H9 (cell line): ENCODE measurements at regions not wholly inside any gene's neighbourhood (a gene's known extent, or its start where the extent isn't known, plus 50 kb on each side); places are given as distances from the start of the nearest gene placed in this dataset.

Experiments used
- DNase-seq: peaks from one replicate; pipeline ENCODE4 v3.0.0-alpha.2; 2017
- H2AFZ ChIP-seq: one replicate; pipeline ENCODE4 v1.6.1; 2013; ENCODE audit warnings: mild to moderate bottlenecking, low read length, control low read depth, moderate library complexity
- H2AK5ac ChIP-seq: 2 replicates; pipeline ENCODE4 v1.6.1; 2013; ENCODE audit warnings: low read length, control low read depth, mixed read lengths; ENCODE audit not compliant: insufficient read length
- H2BK120ac ChIP-seq: one replicate; pipeline ENCODE4 v1.6.1; 2013; ENCODE audit warnings: low read depth, mild to moderate bottlenecking, low read length, control low read depth, inconsistent platforms; ENCODE audit not compliant: poor library complexity, severe bottlenecking
- H2BK12ac ChIP-seq: 2 replicates; pipeline ENCODE4 v1.6.1; 2013; ENCODE audit warnings: low read length, control low read depth, mixed read lengths, low read depth; ENCODE audit not compliant: insufficient read length
- H2BK15ac ChIP-seq: 2 replicates; pipeline ENCODE4 v1.6.1; 2013; ENCODE audit warnings: low read depth, low read length, control low read depth
- H2BK20ac ChIP-seq: one replicate; pipeline ENCODE4 v1.6.1; 2013; ENCODE audit warnings: low read depth, mild to moderate bottlenecking, low read length, control low read depth, inconsistent platforms; ENCODE audit not compliant: poor library complexity, severe bottlenecking
- H2BK5ac ChIP-seq: 2 replicates; pipeline ENCODE4 v1.6.1; 2013; ENCODE audit warnings: low read length, control low read depth, mixed read lengths; ENCODE audit not compliant: insufficient read length
- H3K14ac ChIP-seq: 2 replicates; pipeline ENCODE4 v1.6.1; 2013; ENCODE audit warnings: low read length, control low read depth; ENCODE audit not compliant: insufficient read depth
- H3K18ac ChIP-seq: 2 replicates; pipeline ENCODE4 v1.6.1; 2013; ENCODE audit warnings: low read depth, mild to moderate bottlenecking, mixed read lengths, low read length, control low read depth; ENCODE audit not compliant: insufficient read length
- H3K23ac ChIP-seq: 2 replicates; pipeline ENCODE4 v1.6.1; 2013; ENCODE audit warnings: low read length, control low read depth, mixed read lengths, low read depth; ENCODE audit not compliant: insufficient read length
- H3K23me2 ChIP-seq: 2 replicates; pipeline ENCODE4 v1.6.1; 2013; ENCODE audit warnings: low read depth, mild to moderate bottlenecking, mixed read lengths, low read length, control low read depth; ENCODE audit not compliant: insufficient read length, poor library complexity, severe bottlenecking
- H3K27ac ChIP-seq: 2 replicates; pipeline ENCODE4 v1.5.1; 2013; ENCODE audit warnings: low read length, control low read depth, mixed read lengths, low read depth; ENCODE audit not compliant: insufficient read length
- H3K27me3 ChIP-seq: 2 replicates; pipeline ENCODE4 v1.6.1; 2013; ENCODE audit warnings: low read length, control low read depth, inconsistent platforms; ENCODE audit not compliant: insufficient read depth
- H3K4ac ChIP-seq: 2 replicates; pipeline ENCODE4 v1.6.1; 2013; ENCODE audit warnings: low read depth, mild to moderate bottlenecking, control low read depth, inconsistent platforms, low read length, moderate library complexity
- H3K4me1 ChIP-seq: 2 replicates; pipeline ENCODE4 v1.6.1; 2013; ENCODE audit warnings: low read length, control low read depth, inconsistent platforms; ENCODE audit not compliant: insufficient read depth
- H3K4me2 ChIP-seq: 2 replicates; pipeline ENCODE4 v1.6.1; 2013; ENCODE audit warnings: low read length, control low read depth, mixed read lengths; ENCODE audit not compliant: insufficient read length, insufficient read depth
- H3K56ac ChIP-seq: 2 replicates; pipeline ENCODE4 v1.6.1; 2013; ENCODE audit warnings: low read depth, mild to moderate bottlenecking, mixed read lengths, low read length, control low read depth; ENCODE audit not compliant: insufficient read length
- H3K79me1 ChIP-seq: 2 replicates; pipeline ENCODE4 v1.6.1; 2013; ENCODE audit warnings: low read depth, mild to moderate bottlenecking, moderate library complexity, low read length, control low read depth, inconsistent platforms; ENCODE audit not compliant: insufficient read depth, poor library complexity, severe bottlenecking
- H3K79me2 ChIP-seq: 2 replicates; pipeline ENCODE4 v1.6.1; 2013; ENCODE audit warnings: low read length, control low read depth, inconsistent platforms; ENCODE audit not compliant: insufficient read depth
- H3K9ac ChIP-seq: 2 replicates; pipeline ENCODE4 v1.6.1; 2013; ENCODE audit warnings: low read length, control low read depth, mixed read lengths; ENCODE audit not compliant: insufficient read length; ENCODE audit errors: extremely low read depth
- H3K9me3 ChIP-seq: one replicate; pipeline ENCODE4 v1.6.1; 2013; ENCODE audit warnings: low read depth, low read length, inconsistent platforms; ENCODE audit not compliant: control insufficient read depth
- H3T11ph ChIP-seq: one replicate; pipeline ENCODE4 v1.6.1; 2013; ENCODE audit warnings: mild to moderate bottlenecking, low read length, control low read depth, inconsistent platforms
- H4K20me1 ChIP-seq: one replicate; pipeline ENCODE4 v1.6.1; 2013; ENCODE audit not compliant: control insufficient read depth, insufficient read length, insufficient read depth
- H4K5ac ChIP-seq: 2 replicates; pipeline ENCODE4 v1.6.1; 2013; ENCODE audit warnings: low read depth, mild to moderate bottlenecking, mixed read lengths, low read length, control low read depth; ENCODE audit not compliant: insufficient read length
- H4K8ac ChIP-seq: replicated peaks from 2 replicates; pipeline ENCODE4 v1.6.1; 2013; ENCODE audit warnings: low read length, control low read depth, mixed read lengths, low read depth; ENCODE audit not compliant: insufficient read length
- H4K91ac ChIP-seq: 2 replicates; pipeline ENCODE4 v1.6.1; 2013; ENCODE audit warnings: low read depth, mild to moderate bottlenecking, moderate library complexity, mixed read lengths, low read length, control low read depth; ENCODE audit not compliant: insufficient read length
- H3K27ac Mint-ChIP-seq, 3 experiments: 2 replicates in 2 of 3; 3 replicates in 1 of 3; pipeline ENCODE4 v1.8.0; 2020 to 2021; ENCODE audit warnings: mixed read lengths in 3 of 3, mild to moderate bottlenecking in 1 of 3, moderate library complexity in 1 of 3
- H3K27me3 Mint-ChIP-seq: 2 replicates; pipeline ENCODE4 v1.8.0; 2021; ENCODE audit warnings: low read depth, mild to moderate bottlenecking, moderate library complexity, mixed read lengths
- H3K36me3 Mint-ChIP-seq, 3 experiments: 2 replicates in 2 of 3; 3 replicates in 1 of 3; pipeline ENCODE4 v1.8.0; 2020 to 2021; ENCODE audit warnings: low read depth in 3 of 3, mixed read lengths in 3 of 3; ENCODE audit not compliant: insufficient read depth in 1 of 3
- H3K4me1 Mint-ChIP-seq, 2 experiments: 2 replicates each; pipeline ENCODE4 v1.8.0; 2020; ENCODE audit warnings: mixed read lengths in 2 of 2
- H3K4me3 Mint-ChIP-seq, 2 experiments: 2 replicates in 1 of 2; 3 replicates in 1 of 2; pipeline ENCODE4 v1.8.0; 2020 to 2021; ENCODE audit warnings: mild to moderate bottlenecking in 2 of 2, mixed read lengths in 2 of 2, moderate library complexity in 1 of 2
- H3K9me3 Mint-ChIP-seq, 2 experiments: 2 replicates in 1 of 2; 3 replicates in 1 of 2; pipeline ENCODE4 v1.8.0; 2020; ENCODE audit warnings: mild to moderate bottlenecking in 2 of 2, mixed read lengths in 2 of 2, moderate library complexity in 1 of 2
- WGBS: extraction: QIAGEN DNeasy Blood & Tissue Kit; methylation state at CpG from one replicate; pipeline ENCODE4 v1.1.7; 2013; ENCODE audit warnings: missing lambda C conversion rate, low lambda C conversion rate, mixed read lengths; ENCODE audit not compliant: insufficient read length; ENCODE audit errors: extremely low coverage; 5-methylcytosine and 5-hydroxymethylcytosine counted together
- TF ChIP-seq, protein P1 (sequence below): fragments of 200-600 bp; sonication (generic); conservative IDR thresholded peaks from 3 replicates; pipeline ENCODE4 v1.8.0; 2021; ENCODE audit warnings: antibody characterized with exemption, mild to moderate bottlenecking

- Histone ChIP-seq H3K56ac (no peak overlapping the region), H2BK5ac (no peak overlapping the region), H3K4me2 (no peak overlapping the region), H3K23ac (no peak overlapping the region), H3K27ac (no peak overlapping the region), H3T11ph (no peak overlapping the region), H4K20me1 (no peaks in the 10 kb centered on the region), H2BK12ac (no peak overlapping the region), H2BK20ac (no peak overlapping the region), H3K23me2 (no peaks in the 10 kb centered on the region), H3K9ac (no peak overlapping the region), H3K79me2 (no peaks in the 10 kb centered on the region), H2BK15ac (no peak overlapping the region), H3K9me3 (no peaks in the 10 kb centered on the region), H4K91ac (no peak overlapping the region), H2AK5ac (no peak overlapping the region), H4K5ac (no peak overlapping the region), H2BK120ac (no peak overlapping the region), H3K27me3 (no peaks in the 10 kb centered on the region), H3K18ac (no peak overlapping the region), H4K8ac (no peak overlapping the region), H2AFZ (no peak overlapping the region), H3K79me1 (no peaks in the 10 kb centered on the region), H3K14ac (no peak overlapping the region), H3K4ac (no peak overlapping the region), H3K4me1 (no peaks in the 10 kb centered on the region)
- H3K27me3 Mint-ChIP-seq = peaks cover 11% of the 10 kb centered on the region
- WGBS = no CpG with 5 or more reads among the region's 3 CpGs
- H3K4me3 Mint-ChIP-seq = no peak overlapping the region
- H3K9me3 Mint-ChIP-seq = no peaks in the 10 kb centered on the region
- no peak for DNase-seq
- TF ChIP-seq, protein P1, sequence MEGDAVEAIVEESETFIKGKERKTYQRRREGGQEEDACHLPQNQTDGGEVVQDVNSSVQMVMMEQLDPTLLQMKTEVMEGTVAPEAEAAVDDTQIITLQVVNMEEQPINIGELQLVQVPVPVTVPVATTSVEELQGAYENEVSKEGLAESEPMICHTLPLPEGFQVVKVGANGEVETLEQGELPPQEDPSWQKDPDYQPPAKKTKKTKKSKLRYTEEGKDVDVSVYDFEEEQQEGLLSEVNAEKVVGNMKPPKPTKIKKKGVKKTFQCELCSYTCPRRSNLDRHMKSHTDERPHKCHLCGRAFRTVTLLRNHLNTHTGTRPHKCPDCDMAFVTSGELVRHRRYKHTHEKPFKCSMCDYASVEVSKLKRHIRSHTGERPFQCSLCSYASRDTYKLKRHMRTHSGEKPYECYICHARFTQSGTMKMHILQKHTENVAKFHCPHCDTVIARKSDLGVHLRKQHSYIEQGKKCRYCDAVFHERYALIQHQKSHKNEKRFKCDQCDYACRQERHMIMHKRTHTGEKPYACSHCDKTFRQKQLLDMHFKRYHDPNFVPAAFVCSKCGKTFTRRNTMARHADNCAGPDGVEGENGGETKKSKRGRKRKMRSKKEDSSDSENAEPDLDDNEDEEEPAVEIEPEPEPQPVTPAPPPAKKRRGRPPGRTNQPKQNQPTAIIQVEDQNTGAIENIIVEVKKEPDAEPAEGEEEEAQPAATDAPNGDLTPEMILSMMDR = no peak
- peaks cover 8 to 9% of the 10 kb centered on the region in 2 experiments for H3K4me1 Mint-ChIP-seq
- no peak overlapping the region for H3K27ac Mint-ChIP-seq
- H3K36me3 Mint-ChIP-seq = no peaks in the 10 kb centered on the region; a peak in 1 of 7 replicates
Measured at GRCh38 chr2:42938671-42939370, 146.4 kb upstream of the HAAO start.
